ENCODE measurements at regions not wholly inside any gene's neighbourhood (a gene's known extent, or its start where the extent isn't known, plus 50 kb on each side); places are given as distances from the start of the nearest gene placed in this dataset.

- H3K4me3 ChIP-seq, result no peak overlapping the region
- H3K9me3 ChIP-seq (ENCODE audit: low read depth), result no peaks in the 10 kb centered on the region
- no peak overlapping the region for H3K27ac ChIP-seq
- no peaks in the 10 kb centered on the region for H3K36me3 ChIP-seq
- no peak for TF ChIP-seq CTCF (IDR thresholded peaks at IDR 0.05; ENCODE audit: low read depth, low read length)
- no peaks in the 10 kb centered on the region for H3K27me3 ChIP-seq
- no peak for DNase-seq (ENCODE audit: low read depth in 1 of 2, low spot score in 1 of 2)
- no peaks in the 10 kb centered on the region for H3K4me1 ChIP-seq (ENCODE audit: low read depth)
Measured at GRCh38 chr10:52455098-52455497, 141.0 kb downstream of the DKK1 start.

- no peak for TF ChIP-seq CTCF (IDR thresholded peaks at IDR 0.05; ENCODE audit: low read depth, low read length)
- Histone ChIP-seq H3K4me3 (no peak overlapping the region), H3K27ac (no peak overlapping the region), H3K4me1 (ENCODE audit: low read depth) (no peaks in the 10 kb centered on the region), H3K9me3 (ENCODE audit: low read depth) (no peaks in the 10 kb centered on the region), H3K27me3 (no peaks in the 10 kb centered on the region), H3K36me3 (no peaks in the 10 kb centered on the region)
- no peak for DNase-seq (ENCODE audit: low read depth in 1 of 2, low spot score in 1 of 2)
Measured at GRCh38 chr10:52459097-52459496, 145.0 kb downstream of the DKK1 start.

GRCh38 chr10:52463826-52464225 is 149.7 kb downstream of the DKK1 start:
- H3K27me3 ChIP-seq, result no peaks in the 10 kb centered on the region
- TF ChIP-seq CTCF (IDR thresholded peaks at IDR 0.05; ENCODE audit: low read depth, low read length), result no peak
- no peaks in the 10 kb centered on the region for H3K9me3 ChIP-seq (ENCODE audit: low read depth)
- no peak overlapping the region for H3K27ac ChIP-seq
- H3K4me3 ChIP-seq, result no peak overlapping the region
- H3K4me1 ChIP-seq (ENCODE audit: low read depth), result peaks cover 2% of the 10 kb centered on the region
- no peak for DNase-seq (ENCODE audit: low read depth in 1 of 2, low spot score in 1 of 2)
- H3K36me3 ChIP-seq, result no peaks in the 10 kb centered on the region

GRCh38 chr10:52464368-52465124 is 150.5 kb downstream of the DKK1 start:
- peaks cover 2% of the 10 kb centered on the region for H3K4me1 ChIP-seq (ENCODE audit: low read depth)
- no peak overlapping the region for H3K27ac ChIP-seq
- H3K9me3 ChIP-seq (ENCODE audit: low read depth), result no peaks in the 10 kb centered on the region
- DNase-seq (ENCODE audit: low read depth in 1 of 2, low spot score in 1 of 2), result no peak
- H3K4me3 ChIP-seq, result no peak overlapping the region
- no peaks in the 10 kb centered on the region for H3K27me3 ChIP-seq
- no peak for TF ChIP-seq CTCF (IDR thresholded peaks at IDR 0.05; ENCODE audit: low read depth, low read length)
- no peaks in the 10 kb centered on the region for H3K36me3 ChIP-seq

GRCh38 chr10:52465202-52465601 is 151.1 kb downstream of the DKK1 start:
- Histone ChIP-seq H3K27me3 (no peaks in the 10 kb centered on the region), H3K27ac (no peak overlapping the region), H3K9me3 (ENCODE audit: low read depth) (no peaks in the 10 kb centered on the region), H3K36me3 (no peaks in the 10 kb centered on the region), H3K4me1 (ENCODE audit: low read depth) (peaks cover 2% of the 10 kb centered on the region), H3K4me3 (no peak overlapping the region)
- no peak for DNase-seq (ENCODE audit: low read depth in 1 of 2, low spot score in 1 of 2)
- no peak for TF ChIP-seq CTCF (IDR thresholded peaks at IDR 0.05; ENCODE audit: low read depth, low read length)
